HCT116 (cell line): ENCODE measurements at regions not wholly inside any gene's neighbourhood (a gene's known extent, or its start where the extent isn't known, plus 50 kb on each side); places are given as distances from the start of the nearest gene placed in this dataset.

ENCODE experiments used
- ATAC-seq: fragments of 200-7000 bp; cut with Tn5 transposase; 2 replicates; pipeline ENCODE4 v1.9.1; 2020; ENCODE audit warnings: mild to moderate bottlenecking, moderate library complexity
- BruUV-seq: library from RNA; stranded (reverse); fragments of 400-500 nt; replicated peaks from 2 replicates; lab custom pipeline; 2021; lab: Mats Ljungman, UMichigan
- CTCF ChIA-PET: fragments of 300-600 bp; sonication (Branson Sonifier 250); formaldehyde crosslinking; loops from one replicate; lab custom pipeline; 2021; ENCODE audit warnings: antibody characterized with exemption; lab: Charles Lee
- POLR2A ChIA-PET: fragments of 300-600, 350-600 bp; sonication (Branson Sonifier 250); formaldehyde crosslinking; loops from one replicate; lab custom pipeline; 2021; ENCODE audit warnings: antibody characterized with exemption; lab: Charles Lee
- RAD21 ChIA-PET, 2 experiments: fragments of 300-600 bp; sonication (Branson Sonifier 250); formaldehyde crosslinking; loops; one replicate each; lab custom pipeline; 2023; ENCODE audit warnings: low total read pairs in 2 of 2; ENCODE audit not compliant: uncharacterized antibody in 2 of 2, unreplicated experiment in 2 of 2, low non-redundant PET in 1 of 2; lab: Charles Lee
- DNase-seq: peaks from one replicate; pipeline ENCODE4 v3.0.0-alpha.2; 2010; ENCODE audit warnings: low read depth, low spot score
- H2AFZ ChIP-seq: fragments of 200-600 bp; shearing (Covaris generic), sonication (generic); 2 replicates; pipeline ENCODE4 v1.6.1; 2017; ENCODE audit warnings: low read depth, mixed run types, mixed read lengths, antibody characterized with exemption, low read length; ENCODE audit not compliant: poor library complexity, severe bottlenecking
- H3K27ac ChIP-seq: 2 replicates; pipeline ENCODE4 v1.5.1; 2012; ENCODE audit warnings: low read depth, low read length
- H3K27me3 ChIP-seq: fragments of 200-600 bp; sonication (generic); 2 replicates; pipeline ENCODE4 v1.6.1; 2016; ENCODE audit warnings: mixed run types, low read length, mixed read lengths; ENCODE audit not compliant: insufficient read depth
- H3K36me3 ChIP-seq, 2 experiments: fragments of 200-500 bp in 1 of 2; fragments of 200-600 bp in 1 of 2; sonication (Bioruptor generic) in 1 of 2; sonication (generic) in 1 of 2; 2 replicates each; pipeline versions ENCODE4 v1.5.1 to v1.6.1; 2014 to 2016; ENCODE audit warnings: low read length in 2 of 2, inconsistent platforms in 1 of 2, mixed read lengths in 1 of 2, mixed run types in 1 of 2; ENCODE audit not compliant: insufficient read depth in 2 of 2, control insufficient read depth in 1 of 2
- H3K4me1 ChIP-seq, 2 experiments: fragments of 200-600 bp in 1 of 2; sonication (generic) in 1 of 2; 2 replicates each; pipeline versions ENCODE4 v1.5.1 to v1.6.1; 2012 to 2017; ENCODE audit warnings: low read length in 2 of 2, inconsistent platforms in 1 of 2, mild to moderate bottlenecking in 1 of 2, mixed read lengths in 1 of 2, mixed run types in 1 of 2, moderate library complexity in 1 of 2; ENCODE audit not compliant: insufficient read depth in 2 of 2, control insufficient read depth in 1 of 2
- H3K4me2 ChIP-seq: fragments of 200-600 bp; sonication (generic); 2 replicates; pipeline ENCODE4 v1.6.1; 2017; ENCODE audit warnings: mixed run types, low read length, mixed read lengths
- H3K4me3 ChIP-seq, 2 experiments: fragments of 200-600 bp in 1 of 2; sonication (generic) in 1 of 2; replicated peaks in 1 of 2; 2 replicates each; pipeline ENCODE4 v1.5.1; 2011 to 2016; ENCODE audit warnings: low read length in 2 of 2, control low read depth in 1 of 2, low read depth in 1 of 2, mild to moderate bottlenecking in 1 of 2, mixed read lengths in 1 of 2, mixed run types in 1 of 2
- H3K79me2 ChIP-seq: fragments of 200-600 bp; sonication (generic); 2 replicates; pipeline ENCODE4 v1.6.1; 2017; ENCODE audit warnings: mild to moderate bottlenecking, mixed run types, low read length, moderate library complexity, mixed read lengths; ENCODE audit not compliant: insufficient read depth
- H3K9ac ChIP-seq: fragments of 200-600 bp; sonication (generic); 2 replicates; pipeline ENCODE4 v1.6.1; 2016; ENCODE audit warnings: low read length, mixed read lengths
- H3K9me2 ChIP-seq: fragments of 200-600 bp; sonication (generic), shearing (Covaris generic); 2 replicates; pipeline ENCODE4 v1.6.1; 2017; ENCODE audit warnings: mixed run types, mild to moderate bottlenecking, moderate library complexity; ENCODE audit not compliant: insufficient read depth
- H3K9me3 ChIP-seq, 2 experiments: fragments of 200-500 bp in 1 of 2; fragments of 200-600 bp in 1 of 2; sonication (Bioruptor generic) in 1 of 2; sonication (generic) in 1 of 2; 2 replicates each; pipeline ENCODE4 v1.6.1; 2014 to 2017; ENCODE audit warnings: low read length in 2 of 2, mixed read lengths in 2 of 2, inconsistent platforms in 1 of 2, low read depth in 1 of 2, mild to moderate bottlenecking in 1 of 2, mixed run types in 1 of 2, moderate library complexity in 1 of 2; ENCODE audit not compliant: control insufficient read depth in 1 of 2, insufficient read depth in 1 of 2
- H4K20me1 ChIP-seq: fragments of 200-600 bp; sonication (generic), shearing (Covaris generic); 2 replicates; pipeline ENCODE4 v1.6.1; 2017; ENCODE audit warnings: mixed run types, mild to moderate bottlenecking, moderate library complexity; ENCODE audit not compliant: insufficient read depth
- CTCF ChIP-seq, 3 experiments: fragments of 200-600 bp in 1 of 3; sonication (generic) in 1 of 3; IDR thresholded peaks in 2 of 3; conservative IDR thresholded peaks in 1 of 3; 2 replicates each; pipeline ENCODE4 v1.5.1; 2012 to 2017; ENCODE audit warnings: low read depth in 2 of 3, low read length in 2 of 3, antibody characterized with exemption in 1 of 3, borderline replicate concordance in 1 of 3, control low read depth in 1 of 3, mild to moderate bottlenecking in 1 of 3, mixed read lengths in 1 of 3, mixed run types in 1 of 3, moderate library complexity in 1 of 3; ENCODE audit not compliant: insufficient read depth in 1 of 3
- ELF1 ChIP-seq: IDR thresholded peaks from 2 replicates; pipeline ENCODE4 v1.6.1; 2012; ENCODE audit warnings: low read depth, borderline replicate concordance
- MAX ChIP-seq: IDR thresholded peaks from 2 replicates; pipeline ENCODE4 v1.6.1; 2012
- POLR2AphosphoS5 ChIP-seq: IDR thresholded peaks from 2 replicates; pipeline ENCODE4 v1.6.1; 2011; ENCODE audit warnings: mild to moderate bottlenecking, low read depth, low read length, moderate library complexity
- RAD21 ChIP-seq: IDR thresholded peaks from 2 replicates; pipeline ENCODE4 v1.6.1; 2012; ENCODE audit warnings: low read depth, mild to moderate bottlenecking
- SP1 ChIP-seq: IDR thresholded peaks from 2 replicates; pipeline ENCODE4 v1.6.1; 2012; ENCODE audit warnings: low read depth
- SRF ChIP-seq: IDR thresholded peaks from 2 replicates; pipeline ENCODE4 v1.6.1; 2012; ENCODE audit warnings: low read depth
- TCF7L2 ChIP-seq: IDR thresholded peaks from 2 replicates; pipeline ENCODE4 v1.7.0; 2011; ENCODE audit warnings: borderline replicate concordance, inconsistent platforms; ENCODE audit not compliant: insufficient read depth, insufficient read length; ENCODE audit errors: extremely low read depth
- ZBTB33 ChIP-seq: IDR thresholded peaks from 2 replicates; pipeline ENCODE4 v1.6.1; 2011; ENCODE audit warnings: mild to moderate bottlenecking, low read length, moderate library complexity; ENCODE audit not compliant: insufficient replicate concordance; ENCODE audit errors: extremely low read depth
- ZFX ChIP-seq: fragments of 450-650 bp; IDR thresholded peaks from 2 replicates; pipeline ENCODE4 v1.6.1; 2017
- intact Hi-C: fragments of 100-400 bp; cut with micrococcal nuclease; formaldehyde crosslinking; loops from 2 replicates; pipeline ENCODE4 v1.10.0; 2022

- TF ChIP-seq TCF7L2, result no peak
- no peak for TF ChIP-seq SP1
- no peak for TF ChIP-seq ZBTB33
- TF ChIP-seq RAD21, result no peak
- TF ChIP-seq POLR2AphosphoS5, result no peak
- no peak for TF ChIP-seq ZFX
- no peak for TF ChIP-seq SRF
- Histone ChIP-seq H2AFZ (peak overlapping the region; percentile 66), H3K4me3 (no peak overlapping the region), H3K9me3 (no peaks in the 10 kb centered on the region), H3K4me2 (no peak overlapping the region), H3K9me2 (no peaks in the 10 kb centered on the region), H3K9ac (no peak overlapping the region), H3K4me1 (peaks cover 0 to 29% of the 10 kb centered on the region in 2 experiments; a peak in 2 of 4 replicates), H3K79me2 (no peaks in the 10 kb centered on the region), H3K27ac (no peak overlapping the region), H3K27me3 (no peaks in the 10 kb centered on the region), H3K36me3 (no peaks in the 10 kb centered on the region), H4K20me1 (no peaks in the 10 kb centered on the region)
- intact Hi-C loops, result no loop called here
- ATAC-seq (no peak), DNase-seq (no peak)
- ChIA-PET CTCF (interaction anchor here (1.1 kb wide), 1 partner anchor 9 kb away, joined by 6 read pairs; no protein-coding TSS in a partner anchor), RAD21 (no interaction called here), POLR2A (no interaction called here)
- no TSS peak for BruUV-seq
These were observed 312.7 kb upstream of the TGFBR2 start for GRCh38 chr3:30293621-30294240.

- H4K20me1 ChIP-seq, result no peaks in the 10 kb centered on the region
- intact Hi-C loops, result no loop called here
- POLR2A ChIA-PET, result no interaction called here
- no peaks in the 10 kb centered on the region for H3K27me3 ChIP-seq
- no peaks in the 10 kb centered on the region for H3K36me3 ChIP-seq
- TF ChIP-seq POLR2AphosphoS5 (no peak), CTCF (IDR thresholded peaks at IDR 0.05 in 2 of 3, conservative IDR thresholded peaks at IDR 0.05 in 1 of 3; ENCODE audit: borderline replicate concordance in 1 of 3, insufficient read depth in 1 of 3, low read depth in 2 of 3, low read length in 2 of 3) (peak in 1 of 3 experiments; percentile 18; a peak in 1 of 6 replicates), ELF1 (no peak), ZBTB33 (no peak), MAX (no peak)
- TF ChIP-seq, all 23 proteins: peak for 1
- RAD21 ChIA-PET, result no interaction called here
- H3K4me1 ChIP-seq, result peaks cover 0 to 23% of the 10 kb centered on the region in 2 experiments; a peak in 2 of 4 replicates
- H3K27ac ChIP-seq, result no peak overlapping the region
- BruUV-seq, result no TSS peak
- peak overlapping the region; percentile 66 for H2AFZ ChIP-seq
- H3K4me2 ChIP-seq, result no peak overlapping the region
- ATAC-seq (peak; percentile 71), DNase-seq (no peak)
- H3K79me2 ChIP-seq, result no peaks in the 10 kb centered on the region
- no peaks in the 10 kb centered on the region for H3K9me2 ChIP-seq
- no peaks in the 10 kb centered on the region for H3K9me3 ChIP-seq
- H3K4me3 ChIP-seq, result no peak overlapping the region
- no peak overlapping the region for H3K9ac ChIP-seq
- CTCF ChIA-PET, result interaction anchor here (1.1 kb wide), 1 partner anchor 10 kb away, joined by 6 read pairs; no protein-coding TSS in a partner anchor
These were observed 312.1 kb upstream of the TGFBR2 start for GRCh38 chr3:30294241-30294667.
